ENCODE measurements at regions not wholly inside any gene's neighbourhood (a gene's known extent, or its start where the extent isn't known, plus 50 kb on each side); places are given as distances from the start of the nearest gene placed in this dataset.

- H3K27ac ChIP-seq: no peak overlapping the region
- TF ChIP-seq ZFX (IDR thresholded peaks at IDR 0.05; ENCODE audit: borderline replicate concordance) (no peak), CTCF (IDR thresholded peaks at IDR 0.05) (peak; percentile 94)
Observed at GRCh38 chr20:41697861-41698559, 79.8 kb upstream of the CHD6 start.

DNA sequence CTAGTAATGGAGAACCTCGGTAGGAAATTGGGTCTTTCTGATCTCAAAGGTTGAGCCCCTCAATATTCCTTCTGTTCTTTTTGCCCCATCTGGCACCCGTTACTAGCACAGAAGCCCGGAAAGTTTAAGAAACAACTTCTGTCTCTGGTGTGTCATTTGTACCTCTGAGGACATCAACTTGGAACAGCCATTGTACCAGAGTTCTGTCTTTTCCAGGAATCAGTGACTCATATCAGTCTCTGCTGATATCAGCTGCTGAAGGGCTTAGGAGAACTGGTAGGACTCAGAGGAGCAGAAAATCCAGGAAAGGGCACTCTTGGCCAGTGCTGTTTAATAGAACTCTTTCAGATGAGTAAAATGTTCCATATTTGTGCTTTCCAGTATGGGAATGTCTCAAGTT lies 78.3 kb upstream of the CHD6 start:
- H3K27ac ChIP-seq: no peak overlapping the region
- TF ChIP-seq CTCF (IDR thresholded peaks at IDR 0.05) (no peak), ZFX (IDR thresholded peaks at IDR 0.05; ENCODE audit: borderline replicate concordance) (no peak)

- TF ChIP-seq CTCF (IDR thresholded peaks at IDR 0.05): no peak
- TF ChIP-seq ZFX (IDR thresholded peaks at IDR 0.05; ENCODE audit: borderline replicate concordance): no peak
- H3K27ac ChIP-seq: peak overlapping the region; percentile 91
Observed at GRCh38 chr20:41694796-41695195, 76.6 kb upstream of the CHD6 start.

DNA sequence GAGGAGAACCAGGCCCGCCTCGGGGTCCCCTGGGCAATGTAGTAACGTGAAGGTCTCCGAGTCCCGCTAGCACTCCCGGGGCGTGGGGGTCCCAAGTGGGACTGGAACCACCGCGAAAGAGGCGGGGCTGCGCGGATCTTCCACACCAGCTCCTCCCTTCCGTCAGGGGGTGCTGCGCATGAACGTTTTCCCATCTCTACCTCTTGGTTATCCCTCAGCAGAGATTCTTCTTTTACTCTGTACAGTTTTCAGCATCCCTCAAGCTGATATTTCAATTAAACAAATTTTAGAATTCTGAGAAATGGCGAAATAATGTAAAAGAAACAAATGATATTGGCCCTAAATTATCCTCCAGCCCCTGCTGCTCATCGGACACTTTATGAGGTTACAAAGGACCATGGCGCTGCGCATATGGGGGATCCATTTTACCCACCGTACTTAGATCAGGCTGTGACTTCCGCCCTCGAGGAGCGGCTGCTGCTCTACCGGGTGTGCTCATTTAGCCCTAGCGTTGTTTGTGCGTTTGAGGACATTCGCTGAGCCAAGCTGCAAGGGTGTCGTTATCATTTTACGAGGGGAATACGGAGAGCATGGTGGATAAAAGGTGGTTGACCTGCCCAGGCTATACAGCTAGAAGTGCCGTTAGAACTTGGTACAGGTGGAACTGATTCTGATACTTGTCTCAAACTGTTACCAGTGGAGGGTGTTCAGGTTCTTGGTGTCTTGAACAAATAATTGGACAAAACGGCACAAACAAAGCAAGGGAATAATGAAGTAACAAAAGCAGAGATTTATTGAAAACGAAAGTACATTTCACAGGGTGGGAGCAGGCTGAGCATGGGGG lies 75.2 kb upstream of the CHD6 start:
- no peak for TF ChIP-seq ZFX (IDR thresholded peaks at IDR 0.05; ENCODE audit: borderline replicate concordance)
- TF ChIP-seq CTCF (IDR thresholded peaks at IDR 0.05): peak; percentile 71
- peak overlapping the region; percentile 91 for H3K27ac ChIP-seq

DNA sequence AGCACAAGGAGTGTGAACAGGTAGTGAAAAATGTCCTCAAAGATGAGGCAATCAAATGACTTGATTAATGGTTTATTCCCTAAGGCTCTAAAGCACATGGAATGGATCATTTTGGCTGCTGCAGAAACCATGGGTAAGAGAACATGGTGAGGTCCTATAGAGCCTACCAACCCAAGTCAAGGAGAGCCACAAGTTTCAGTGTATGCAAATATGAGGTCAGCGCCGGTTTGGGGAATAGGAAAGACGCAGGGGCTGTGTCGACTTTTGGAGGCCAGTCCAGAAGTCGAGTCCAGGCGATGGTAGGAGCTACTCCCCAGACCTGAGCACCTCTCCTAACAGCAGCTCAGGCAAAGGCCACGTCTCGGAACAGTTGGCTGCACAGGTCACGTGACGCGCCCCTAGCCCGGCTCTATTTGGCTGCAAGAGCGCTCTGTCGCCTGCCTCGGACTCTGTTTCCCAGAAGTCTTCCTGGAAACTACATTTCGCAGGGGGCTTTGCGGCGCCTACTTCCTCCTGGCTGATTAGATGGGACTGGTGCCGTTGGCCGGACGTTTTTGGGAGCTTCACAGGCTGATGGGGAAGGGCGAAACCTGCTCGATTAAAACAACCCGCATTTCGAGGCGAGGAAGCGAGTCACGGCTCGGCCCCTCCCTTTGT lies 74.4 kb upstream of the CHD6 start:
- peak overlapping the region; percentile 91 for H3K27ac ChIP-seq
- TF ChIP-seq CTCF (IDR thresholded peaks at IDR 0.05) (no peak), ZFX (IDR thresholded peaks at IDR 0.05; ENCODE audit: borderline replicate concordance) (no peak)

DNA sequence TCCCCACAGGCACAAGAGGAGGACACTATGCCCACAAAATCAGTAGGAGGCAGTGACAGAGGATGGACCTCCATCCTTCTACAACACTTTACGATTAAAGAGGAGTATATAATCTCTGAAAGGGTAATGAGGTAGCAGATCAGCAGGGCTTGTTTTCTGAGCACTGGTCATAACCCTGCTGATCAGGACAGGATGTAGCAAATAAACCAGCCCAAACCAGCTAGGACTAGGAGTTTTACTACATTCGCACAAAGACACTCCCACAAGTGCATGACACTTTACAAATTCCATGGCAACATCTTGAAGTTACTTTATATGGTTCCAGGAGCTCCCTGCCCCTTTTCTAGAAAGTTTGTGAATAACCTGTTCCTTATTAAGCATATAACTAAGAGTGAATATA lies 73.3 kb upstream of the CHD6 start:
- H3K27ac ChIP-seq: no peak overlapping the region
- TF ChIP-seq ZFX (IDR thresholded peaks at IDR 0.05; ENCODE audit: borderline replicate concordance) (no peak), CTCF (IDR thresholded peaks at IDR 0.05) (no peak)

All from 22Rv1 (cell line).